ENCODE measurements at regions not wholly inside any gene's neighbourhood (a gene's known extent, or its start where the extent isn't known, plus 50 kb on each side); places are given as distances from the start of the nearest gene placed in this dataset.

DNA sequence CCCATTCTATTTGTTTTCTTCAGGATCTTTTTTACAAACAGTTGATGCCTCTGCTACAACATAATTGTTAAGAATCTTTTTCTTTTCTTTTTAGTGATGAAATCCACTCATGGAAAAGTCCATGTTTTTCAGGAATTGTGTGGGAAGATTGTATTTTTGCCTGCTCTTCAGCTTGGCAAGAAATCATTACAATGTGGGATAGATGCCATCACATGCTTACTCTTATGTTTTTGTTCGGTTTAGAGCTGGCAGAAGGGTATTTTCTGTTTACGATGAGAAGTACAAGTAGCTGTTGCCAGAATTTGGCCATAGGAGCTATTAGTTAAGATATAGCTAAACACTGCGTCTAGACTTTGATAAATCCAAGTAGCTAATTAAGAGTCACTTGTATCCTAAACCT, 2585.3 kb downstream of the ARAP2 start:
- no peak for TF ChIP-seq POLR2A (IDR thresholded peaks at IDR 0.05; ENCODE audit: low read length)
- no peak for TF ChIP-seq GATA1 (IDR thresholded peaks at IDR 0.05; ENCODE audit: low read depth, low read length)
